ENCODE measurements at regions not wholly inside any gene's neighbourhood (a gene's known extent, or its start where the extent isn't known, plus 50 kb on each side); places are given as distances from the start of the nearest gene placed in this dataset.
"Not testable (repeated sequence)": the region's sequence is repeated elsewhere in the genome, so short reads cannot be mapped to it uniquely, and the experiment has no call there.

GRCh38 chr2:13260402-13260801 is 543.7 kb downstream of the TRIB2 start:
- in situ Hi-C loops (cut with MboI; ENCODE audit: low sequenced_read_pairs, unreplicated experiment), result no loop called here
- no peak for DNase-seq (ENCODE audit: low spot score)
- TF ChIP-seq, protein P1, sequence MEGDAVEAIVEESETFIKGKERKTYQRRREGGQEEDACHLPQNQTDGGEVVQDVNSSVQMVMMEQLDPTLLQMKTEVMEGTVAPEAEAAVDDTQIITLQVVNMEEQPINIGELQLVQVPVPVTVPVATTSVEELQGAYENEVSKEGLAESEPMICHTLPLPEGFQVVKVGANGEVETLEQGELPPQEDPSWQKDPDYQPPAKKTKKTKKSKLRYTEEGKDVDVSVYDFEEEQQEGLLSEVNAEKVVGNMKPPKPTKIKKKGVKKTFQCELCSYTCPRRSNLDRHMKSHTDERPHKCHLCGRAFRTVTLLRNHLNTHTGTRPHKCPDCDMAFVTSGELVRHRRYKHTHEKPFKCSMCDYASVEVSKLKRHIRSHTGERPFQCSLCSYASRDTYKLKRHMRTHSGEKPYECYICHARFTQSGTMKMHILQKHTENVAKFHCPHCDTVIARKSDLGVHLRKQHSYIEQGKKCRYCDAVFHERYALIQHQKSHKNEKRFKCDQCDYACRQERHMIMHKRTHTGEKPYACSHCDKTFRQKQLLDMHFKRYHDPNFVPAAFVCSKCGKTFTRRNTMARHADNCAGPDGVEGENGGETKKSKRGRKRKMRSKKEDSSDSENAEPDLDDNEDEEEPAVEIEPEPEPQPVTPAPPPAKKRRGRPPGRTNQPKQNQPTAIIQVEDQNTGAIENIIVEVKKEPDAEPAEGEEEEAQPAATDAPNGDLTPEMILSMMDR (IDR thresholded peaks at IDR 0.05; ENCODE audit: borderline replicate concordance, control extremely low read depth, extremely low read depth, insufficient read depth, missing control alignments), result no peak

DNA sequence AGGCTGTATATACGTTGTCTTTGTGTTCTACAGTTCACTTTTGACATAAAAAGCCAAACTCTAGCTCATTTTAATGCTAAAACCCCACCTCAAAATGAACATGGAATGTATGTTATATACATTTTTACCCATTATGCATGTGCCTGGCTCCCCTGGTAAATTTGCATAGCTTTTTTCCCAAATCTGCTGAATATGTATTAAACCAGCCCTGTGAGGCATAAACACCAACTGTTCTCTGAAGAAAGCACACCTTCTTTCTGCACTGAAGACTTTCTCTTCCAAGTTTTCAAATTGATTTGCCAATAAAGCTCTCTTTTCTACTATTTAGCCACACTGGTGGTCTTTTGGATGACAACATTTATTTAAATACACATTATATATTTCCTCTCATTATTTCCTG is 549.4 kb downstream of the TRIB2 start:
- no peak for DNase-seq (ENCODE audit: low spot score)
- TF ChIP-seq, protein P1 (IDR thresholded peaks at IDR 0.05; ENCODE audit: borderline replicate concordance, control extremely low read depth, extremely low read depth, insufficient read depth, missing control alignments), result no peak
- in situ Hi-C loops (cut with MboI; ENCODE audit: low sequenced_read_pairs, unreplicated experiment), result no loop called here

GRCh38 chr2:13284688-13285087 is 568.0 kb downstream of the TRIB2 start:
- no peak for DNase-seq (ENCODE audit: low spot score)

DNA sequence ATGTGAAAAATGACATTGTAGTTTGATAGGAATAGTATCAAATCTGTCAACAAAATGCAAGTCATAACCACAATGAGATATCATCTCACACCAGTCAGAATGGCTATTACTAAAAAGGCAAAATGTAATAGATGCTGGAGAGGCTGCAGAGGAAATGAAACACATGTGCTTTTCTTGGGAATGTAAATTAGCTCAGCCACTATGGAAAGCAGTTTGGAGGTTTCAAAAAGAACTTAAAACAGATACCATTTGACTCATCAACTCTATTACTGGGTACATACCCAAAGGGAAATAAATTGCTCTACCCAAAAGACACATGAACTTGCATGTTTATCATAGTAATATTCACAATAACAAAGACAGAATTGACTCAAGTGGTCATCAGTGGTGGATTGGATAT is 572.6 kb downstream of the TRIB2 start:
- no peak for DNase-seq (ENCODE audit: low spot score)
- in situ Hi-C loops (cut with MboI; ENCODE audit: low sequenced_read_pairs, unreplicated experiment), result no loop called here
- TF ChIP-seq, protein P1 (IDR thresholded peaks at IDR 0.05; ENCODE audit: borderline replicate concordance, control extremely low read depth, extremely low read depth, insufficient read depth, missing control alignments), result no peak

More at GRCh38 chr2:13284688-13285087, 568.0 kb downstream of the TRIB2 start:
- in situ Hi-C loops (cut with MboI; ENCODE audit: low sequenced_read_pairs, unreplicated experiment), result no loop called here
- TF ChIP-seq, protein P1 (IDR thresholded peaks at IDR 0.05; ENCODE audit: borderline replicate concordance, control extremely low read depth, extremely low read depth, insufficient read depth, missing control alignments), result no peak

DNA sequence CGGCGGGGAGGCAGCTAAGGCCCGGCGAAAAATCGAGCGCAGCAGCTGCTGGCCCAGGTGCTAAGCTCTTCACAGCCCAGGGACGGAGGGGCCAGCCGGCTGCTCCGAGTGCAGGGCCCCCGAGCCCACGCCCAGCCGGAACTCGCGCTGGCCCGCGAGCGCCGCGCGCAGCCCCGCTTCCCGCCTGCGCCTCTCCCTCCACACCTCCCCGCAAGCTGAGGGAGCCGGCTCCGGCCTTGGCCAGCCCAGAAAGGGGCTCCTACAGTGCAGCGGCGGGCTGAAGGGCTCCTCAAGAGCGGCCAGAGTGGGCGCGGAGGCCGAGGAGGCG is 591.7 kb downstream of the TRIB2 start:
- in situ Hi-C loops (cut with MboI; ENCODE audit: low sequenced_read_pairs, unreplicated experiment); DNase-seq (ENCODE audit: low spot score): not testable (repeated sequence)

GRCh38 chr2:13308989-13309388 is 592.3 kb downstream of the TRIB2 start:
- TF ChIP-seq, protein P1 (IDR thresholded peaks at IDR 0.05; ENCODE audit: borderline replicate concordance, control extremely low read depth, extremely low read depth, insufficient read depth, missing control alignments), result no peak
- in situ Hi-C loops (cut with MboI; ENCODE audit: low sequenced_read_pairs, unreplicated experiment), result no loop called here
- DNase-seq (ENCODE audit: low spot score), result no peak

- DNase-seq (ENCODE audit: low spot score), result no peak
- TF ChIP-seq, protein P1 (IDR thresholded peaks at IDR 0.05; ENCODE audit: borderline replicate concordance, control extremely low read depth, extremely low read depth, insufficient read depth, missing control alignments), result no peak
- in situ Hi-C loops (cut with MboI; ENCODE audit: low sequenced_read_pairs, unreplicated experiment), result no loop called here
Measured at GRCh38 chr2:13332060-13332459, 615.3 kb downstream of the TRIB2 start.

DNA sequence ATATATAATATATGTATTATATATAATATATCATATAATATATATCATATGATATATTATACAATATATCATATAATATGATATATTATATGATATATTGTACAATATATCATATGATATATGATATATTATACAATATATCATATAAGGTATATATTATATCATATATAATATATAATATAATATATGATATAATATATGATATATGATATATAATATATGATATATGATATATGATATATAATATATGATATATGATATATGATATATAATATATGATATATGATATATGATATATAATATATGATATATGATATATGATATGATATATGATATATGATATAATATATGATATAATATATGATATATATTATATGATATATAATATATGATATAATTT is 617.3 kb downstream of the TRIB2 start:
- in situ Hi-C loops (cut with MboI; ENCODE audit: low sequenced_read_pairs, unreplicated experiment), result not testable (repeated sequence)

More for the DNA sequence above, 617.3 kb downstream of the TRIB2 start:
- not testable (repeated sequence) for DNase-seq (ENCODE audit: low spot score)
